NB4 (cell line): ENCODE measurements at regions not wholly inside any gene's neighbourhood (a gene's known extent, or its start where the extent isn't known, plus 50 kb on each side); places are given as distances from the start of the nearest gene placed in this dataset.

Experiments
- MAX ChIP-seq: IDR thresholded peaks from 2 replicates; pipeline ENCODE4 v1.6.1; 2011; ENCODE audit warnings: low read depth, low read length
- MYC ChIP-seq: IDR thresholded peaks from 2 replicates; pipeline ENCODE4 v1.6.1; 2011; ENCODE audit warnings: low read depth, low read length
- POLR2A ChIP-seq: IDR thresholded peaks from 2 replicates; pipeline ENCODE4 v1.6.1; 2011; ENCODE audit warnings: mild to moderate bottlenecking; ENCODE audit not compliant: insufficient read length; ENCODE audit errors: extremely low read depth
- TF ChIP-seq, protein P1 (sequence below): IDR thresholded peaks from one replicate; pipeline ENCODE4 v1.5.1; 2012; ENCODE audit warnings: low read depth, low read length

DNA sequence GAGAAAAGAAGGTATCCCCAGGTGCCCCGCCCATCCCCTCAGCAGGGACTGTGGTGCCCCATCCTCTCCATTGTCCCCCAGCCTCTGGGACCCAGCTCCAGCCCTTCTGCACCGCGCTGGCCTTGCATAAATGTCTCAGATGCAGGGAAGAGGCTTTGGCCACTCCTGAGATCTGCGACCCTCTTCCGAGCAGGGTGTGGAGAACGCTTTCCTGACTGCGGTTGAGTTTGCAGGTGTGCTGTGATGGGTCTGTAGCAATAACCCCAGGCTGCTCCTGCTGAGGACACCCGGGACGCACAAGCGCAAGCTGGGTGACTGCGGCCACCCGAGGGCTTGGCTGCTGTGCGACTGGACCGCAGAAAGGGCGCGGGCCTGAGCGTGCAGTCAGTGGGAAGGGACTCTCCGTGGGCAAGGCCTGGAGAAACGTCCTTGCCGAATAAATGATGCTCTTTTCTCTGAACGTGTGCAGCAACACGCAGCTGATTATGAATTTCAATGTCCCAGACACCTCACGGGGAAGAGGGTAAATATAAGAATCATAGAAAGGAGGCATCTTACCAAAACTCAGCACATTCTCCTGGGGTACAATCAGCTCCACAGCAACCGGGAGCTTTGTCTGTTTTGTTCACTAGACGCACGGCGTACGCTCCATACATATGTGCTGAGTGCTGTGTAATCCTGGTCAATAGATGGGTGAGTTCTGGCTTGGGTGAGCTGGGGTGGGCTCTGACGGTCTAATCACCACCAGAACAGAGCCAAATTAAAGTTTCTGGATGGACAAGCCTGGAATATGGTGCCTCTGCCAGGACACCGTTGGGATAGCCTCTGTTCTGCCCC is 67.5 kb upstream of the ZNF516 start:
- TF ChIP-seq MAX (no peak), POLR2A (no peak), MYC (no peak)
- TF ChIP-seq, protein P1, sequence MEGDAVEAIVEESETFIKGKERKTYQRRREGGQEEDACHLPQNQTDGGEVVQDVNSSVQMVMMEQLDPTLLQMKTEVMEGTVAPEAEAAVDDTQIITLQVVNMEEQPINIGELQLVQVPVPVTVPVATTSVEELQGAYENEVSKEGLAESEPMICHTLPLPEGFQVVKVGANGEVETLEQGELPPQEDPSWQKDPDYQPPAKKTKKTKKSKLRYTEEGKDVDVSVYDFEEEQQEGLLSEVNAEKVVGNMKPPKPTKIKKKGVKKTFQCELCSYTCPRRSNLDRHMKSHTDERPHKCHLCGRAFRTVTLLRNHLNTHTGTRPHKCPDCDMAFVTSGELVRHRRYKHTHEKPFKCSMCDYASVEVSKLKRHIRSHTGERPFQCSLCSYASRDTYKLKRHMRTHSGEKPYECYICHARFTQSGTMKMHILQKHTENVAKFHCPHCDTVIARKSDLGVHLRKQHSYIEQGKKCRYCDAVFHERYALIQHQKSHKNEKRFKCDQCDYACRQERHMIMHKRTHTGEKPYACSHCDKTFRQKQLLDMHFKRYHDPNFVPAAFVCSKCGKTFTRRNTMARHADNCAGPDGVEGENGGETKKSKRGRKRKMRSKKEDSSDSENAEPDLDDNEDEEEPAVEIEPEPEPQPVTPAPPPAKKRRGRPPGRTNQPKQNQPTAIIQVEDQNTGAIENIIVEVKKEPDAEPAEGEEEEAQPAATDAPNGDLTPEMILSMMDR = no peak
